GM18907 (cell line): ENCODE measurements at regions not wholly inside any gene's neighbourhood (a gene's known extent, or its start where the extent isn't known, plus 50 kb on each side); places are given as distances from the start of the nearest gene placed in this dataset.

Experiments used
- ATAC-seq: cut with Tn5 transposase; IDR thresholded peaks from one replicate; pipeline ENCODE4 v1.9.1; 2021; ENCODE audit warnings: mild to moderate bottlenecking, moderate library complexity; ENCODE audit not compliant: unreplicated experiment

DNA sequence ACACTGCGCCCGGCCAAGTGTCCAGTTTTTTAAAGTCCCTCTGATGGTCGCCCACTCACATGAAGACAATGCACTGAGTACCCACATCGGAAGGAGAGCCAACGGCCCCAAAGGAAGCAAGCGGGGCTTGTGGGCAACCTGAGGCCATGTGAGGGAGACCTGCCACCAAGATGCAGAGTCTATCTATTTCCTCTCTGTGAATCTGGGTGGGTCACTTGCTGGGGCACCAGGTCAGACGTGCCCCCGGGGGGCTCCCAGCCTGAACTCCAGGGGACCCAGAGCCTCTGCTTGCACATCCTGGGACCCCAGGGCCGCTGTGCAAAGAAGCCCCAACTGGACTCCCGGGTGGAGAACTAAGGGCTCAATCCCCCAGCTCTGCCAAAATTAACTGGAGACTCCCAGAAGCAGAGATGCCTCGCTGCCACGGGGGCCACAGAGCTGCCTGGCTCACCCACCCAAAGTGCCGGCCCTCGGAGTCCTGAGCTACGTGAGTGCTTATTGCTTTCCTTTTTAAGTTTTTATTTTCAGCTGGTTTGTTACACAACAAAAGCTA lies 106.4 kb downstream of the BRD1 start:
- ATAC-seq, result no peak

DNA sequence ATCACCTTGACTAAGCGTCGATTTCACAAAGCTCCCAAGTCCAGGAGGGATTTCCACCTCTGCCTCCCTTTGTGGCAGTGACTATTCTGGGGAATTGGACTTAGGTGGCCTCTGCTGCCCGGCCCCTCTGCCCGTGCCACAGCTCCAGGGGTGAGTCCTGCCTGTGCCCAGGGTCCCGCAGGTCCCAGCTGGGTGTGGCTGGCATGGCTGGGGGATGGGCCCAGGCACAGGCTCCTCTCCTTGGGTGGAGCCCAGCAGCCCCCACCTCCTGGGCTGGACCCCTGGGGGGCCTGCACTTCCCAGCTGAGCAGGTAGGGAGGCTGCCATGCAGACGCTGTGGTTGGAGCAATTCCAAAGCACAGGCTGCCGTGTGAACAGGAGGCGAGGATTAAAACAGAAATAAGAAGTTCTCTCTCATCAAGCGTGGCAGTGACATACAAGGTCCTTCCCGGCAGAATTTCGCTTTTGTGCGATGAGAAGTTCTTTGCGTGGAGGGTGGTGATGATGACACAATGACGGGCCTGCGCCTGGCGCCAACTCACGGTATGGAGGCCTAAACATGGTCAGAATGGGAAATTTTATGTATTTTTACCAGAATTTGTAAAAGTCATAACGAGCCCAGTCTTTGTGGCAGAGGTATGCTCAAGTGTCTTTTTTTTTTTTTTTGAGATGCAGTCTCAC lies 107.3 kb downstream of the BRD1 start:
- no peak for ATAC-seq

DNA sequence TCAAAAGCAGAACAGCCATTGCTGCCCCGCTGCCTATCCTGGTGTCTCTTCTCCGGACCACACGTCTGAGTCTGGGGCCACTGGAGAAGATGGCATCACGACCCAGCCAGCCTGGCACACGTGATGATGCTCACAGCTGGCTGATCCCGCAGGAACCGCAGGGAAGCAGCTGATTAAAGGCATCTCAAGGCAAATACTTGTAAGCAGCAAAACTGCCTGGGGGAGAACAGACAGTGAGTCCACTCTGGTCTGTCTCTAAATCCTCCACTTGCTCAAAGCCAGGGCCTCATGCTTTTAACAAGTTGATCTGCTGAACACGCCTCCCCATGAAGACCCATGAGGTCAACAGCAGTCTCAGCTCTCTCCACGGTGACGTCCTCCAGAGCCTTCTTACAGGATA lies 108.6 kb downstream of the BRD1 start:
- ATAC-seq, result no peak

DNA sequence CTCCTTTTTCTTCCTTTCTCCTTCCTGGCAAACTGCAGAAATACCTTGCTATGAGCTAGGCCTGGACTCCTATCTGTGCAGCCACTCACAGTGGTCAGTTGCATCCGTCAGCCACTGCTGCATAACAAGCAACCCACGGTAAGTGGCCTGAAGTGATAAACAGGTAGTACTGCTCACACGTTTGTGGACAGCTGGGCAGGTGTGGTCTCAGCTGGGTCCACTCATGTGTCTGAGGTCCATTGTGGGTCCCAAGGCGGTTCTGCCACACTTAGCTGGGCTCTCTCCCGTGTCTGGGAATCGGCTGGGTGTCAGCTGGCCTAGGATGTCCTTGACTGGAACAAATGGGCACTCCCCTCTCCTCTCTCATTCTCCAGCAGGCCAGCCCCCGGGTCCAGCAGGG lies 109.3 kb downstream of the BRD1 start:
- no peak for ATAC-seq

DNA sequence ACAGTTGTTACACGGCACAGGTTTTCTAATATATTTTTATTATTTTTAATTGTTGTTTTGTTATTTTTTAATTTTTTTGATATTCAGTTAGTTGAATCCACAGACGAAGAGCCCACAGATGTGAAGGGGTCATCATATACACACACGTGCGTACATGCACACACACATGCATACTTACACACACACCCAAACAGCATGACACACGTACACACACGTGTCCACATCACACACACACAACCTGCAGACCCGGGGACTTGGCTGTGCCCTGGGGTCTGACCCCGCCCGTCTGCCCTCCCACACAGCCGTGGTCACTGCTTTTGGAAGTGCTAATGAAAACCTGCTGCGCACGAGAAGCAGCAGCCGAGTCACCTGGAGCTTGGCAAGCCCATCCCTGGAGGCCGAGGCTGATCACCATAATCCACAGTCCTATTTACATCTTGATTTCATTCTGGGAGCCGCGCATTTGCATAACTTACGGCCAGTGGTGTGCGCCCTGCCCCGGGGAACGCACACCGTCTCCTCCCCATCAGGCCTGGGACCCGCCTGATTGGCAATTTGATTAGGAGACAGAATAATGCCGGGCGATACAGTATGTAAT lies 110.3 kb downstream of the BRD1 start:
- no peak for ATAC-seq

DNA sequence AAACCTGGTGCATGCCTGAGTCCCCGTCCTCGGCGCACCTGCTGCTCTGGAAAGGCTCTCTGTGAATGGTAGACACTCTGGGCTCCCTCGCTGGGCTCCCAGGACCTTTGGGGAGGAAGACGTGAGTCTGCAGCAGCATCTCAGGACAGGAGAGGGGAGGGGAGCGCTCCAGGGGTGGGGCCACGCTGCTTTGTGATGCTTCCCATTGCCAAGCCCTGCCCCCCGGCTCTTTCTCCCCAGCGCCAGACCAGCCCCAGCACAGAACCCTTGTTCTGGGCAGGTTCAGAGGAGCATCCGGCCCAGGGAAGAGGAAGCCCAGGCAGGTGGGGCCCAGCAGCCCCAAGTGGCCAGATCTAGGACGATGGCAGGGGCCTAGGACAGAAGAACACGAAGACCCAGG lies 111.2 kb downstream of the BRD1 start:
- no peak for ATAC-seq

DNA sequence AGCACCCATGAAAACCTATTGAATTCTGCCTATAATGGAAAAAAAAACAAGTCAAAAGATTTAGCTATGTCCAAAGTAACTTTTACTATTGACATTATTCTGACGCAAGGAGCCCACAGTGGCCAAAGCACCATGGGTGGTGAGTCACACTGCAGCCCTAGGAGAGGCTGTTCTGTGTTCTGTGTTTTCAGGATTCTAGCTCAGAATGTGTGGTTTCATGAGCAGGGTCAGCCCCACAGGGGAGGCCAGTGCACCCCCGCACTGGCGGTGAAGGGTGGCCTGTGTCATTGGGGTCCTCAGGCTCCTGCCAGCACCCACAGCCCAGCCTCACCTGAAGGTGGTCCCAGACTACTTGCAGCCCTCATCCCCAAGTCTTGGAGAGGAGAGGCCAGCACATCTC lies 112.2 kb downstream of the BRD1 start:
- no peak for ATAC-seq

DNA sequence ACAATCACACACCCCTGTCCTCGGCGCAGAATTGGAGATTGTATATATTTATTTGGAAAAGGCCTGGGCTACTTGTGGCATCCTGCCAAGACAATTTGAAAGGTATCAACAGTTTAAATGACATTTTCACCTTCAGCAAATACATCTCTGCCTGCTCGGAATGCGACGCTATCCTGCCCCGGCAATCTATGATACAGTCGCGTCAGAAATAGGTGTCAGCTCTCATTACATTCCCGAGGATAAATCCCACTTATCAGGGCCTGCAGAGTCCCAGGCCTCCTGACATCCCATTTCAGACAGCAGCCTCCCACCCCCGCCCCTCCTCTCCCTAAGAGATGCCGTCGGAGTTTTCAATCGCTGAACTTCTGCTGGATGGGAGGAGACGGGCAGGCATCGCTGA lies 114.7 kb downstream of the BRD1 start:
- no peak for ATAC-seq

DNA sequence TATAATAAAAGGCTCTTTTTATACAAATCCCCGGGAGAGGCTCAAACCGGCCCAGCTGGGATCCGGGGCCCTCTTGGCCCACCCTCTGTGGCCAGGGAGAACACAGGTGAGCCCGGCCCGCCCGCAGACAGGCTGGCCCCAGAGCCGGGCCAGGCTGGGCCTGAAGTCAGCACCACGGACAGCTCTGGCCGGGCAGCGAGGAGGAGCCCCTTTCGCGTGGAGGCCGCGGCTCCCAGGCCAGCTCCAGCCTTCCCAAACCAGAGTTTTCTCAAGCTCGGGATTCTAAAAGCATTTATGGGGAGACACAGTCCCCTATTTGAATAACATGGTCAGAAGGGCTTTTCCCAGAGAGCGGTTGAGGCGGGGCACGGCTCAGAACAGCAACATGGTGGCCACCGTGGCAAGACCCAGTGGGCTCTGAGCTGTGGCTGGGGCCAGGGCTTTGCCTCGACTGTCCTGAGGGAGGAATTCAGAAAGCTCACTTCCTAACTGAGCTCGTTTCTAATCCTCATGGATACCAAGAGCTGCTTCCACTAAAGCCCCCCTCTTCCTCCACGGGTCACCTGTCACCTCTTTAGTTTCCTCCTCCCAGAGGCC lies 115.4 kb downstream of the BRD1 start:
- ATAC-seq, result no peak

DNA sequence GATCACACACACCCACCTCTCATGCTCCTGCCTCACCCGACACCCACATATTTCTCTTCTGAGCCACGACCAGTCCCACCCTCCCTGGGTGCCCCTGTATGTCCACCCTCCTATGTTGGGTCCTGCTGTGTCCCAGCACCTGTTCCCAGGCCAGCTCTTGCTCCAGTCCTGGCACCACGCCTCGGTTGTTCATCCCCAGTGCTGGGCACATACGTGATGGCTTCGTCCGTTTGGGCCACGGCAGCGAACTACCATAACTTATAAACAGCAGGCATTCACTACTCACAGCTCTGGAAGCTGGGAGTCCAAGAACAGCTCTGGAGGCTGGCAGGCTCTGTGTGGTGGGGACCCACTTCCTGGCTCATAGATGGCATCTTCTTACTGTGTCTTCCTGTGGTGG lies 116.9 kb downstream of the BRD1 start:
- no peak for ATAC-seq

DNA sequence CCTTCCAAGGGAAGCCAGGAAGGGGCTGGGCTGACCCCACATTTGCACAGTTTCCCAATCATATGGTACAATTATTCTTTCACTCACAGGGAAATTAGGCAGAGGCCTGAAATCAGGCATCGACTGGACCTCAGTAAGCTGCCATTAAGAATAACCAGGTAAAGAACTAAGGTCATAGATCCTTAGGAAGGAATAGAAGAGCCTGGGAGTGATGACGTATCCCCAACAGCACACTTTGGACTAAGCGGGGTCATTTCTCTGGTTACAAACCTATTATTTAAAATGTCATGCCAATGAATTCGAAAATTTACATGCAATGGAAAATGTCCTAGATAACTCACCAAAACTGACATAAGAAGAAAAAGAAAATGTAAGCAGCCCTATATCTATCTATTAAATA lies 118.2 kb downstream of the BRD1 start:
- no peak for ATAC-seq

DNA sequence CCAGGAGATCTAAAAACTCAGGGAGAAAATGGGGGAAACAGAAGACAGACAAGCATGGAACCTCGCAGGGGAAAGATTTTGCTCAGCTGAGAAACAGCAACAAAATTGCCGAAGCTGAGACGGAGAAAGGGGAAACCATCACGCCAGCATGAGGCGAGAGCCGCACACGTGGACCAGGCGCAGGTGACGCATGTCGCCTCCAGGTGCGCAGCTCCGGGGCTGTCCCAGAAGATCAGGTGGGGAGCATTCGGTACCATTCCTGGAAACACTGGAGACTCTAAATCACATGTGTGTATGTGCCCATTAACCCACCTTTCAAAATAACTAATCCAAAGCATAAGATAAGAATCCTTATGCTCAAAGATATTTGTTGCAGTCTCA lies 121.7 kb downstream of the BRD1 start:
- ATAC-seq, result no peak

DNA sequence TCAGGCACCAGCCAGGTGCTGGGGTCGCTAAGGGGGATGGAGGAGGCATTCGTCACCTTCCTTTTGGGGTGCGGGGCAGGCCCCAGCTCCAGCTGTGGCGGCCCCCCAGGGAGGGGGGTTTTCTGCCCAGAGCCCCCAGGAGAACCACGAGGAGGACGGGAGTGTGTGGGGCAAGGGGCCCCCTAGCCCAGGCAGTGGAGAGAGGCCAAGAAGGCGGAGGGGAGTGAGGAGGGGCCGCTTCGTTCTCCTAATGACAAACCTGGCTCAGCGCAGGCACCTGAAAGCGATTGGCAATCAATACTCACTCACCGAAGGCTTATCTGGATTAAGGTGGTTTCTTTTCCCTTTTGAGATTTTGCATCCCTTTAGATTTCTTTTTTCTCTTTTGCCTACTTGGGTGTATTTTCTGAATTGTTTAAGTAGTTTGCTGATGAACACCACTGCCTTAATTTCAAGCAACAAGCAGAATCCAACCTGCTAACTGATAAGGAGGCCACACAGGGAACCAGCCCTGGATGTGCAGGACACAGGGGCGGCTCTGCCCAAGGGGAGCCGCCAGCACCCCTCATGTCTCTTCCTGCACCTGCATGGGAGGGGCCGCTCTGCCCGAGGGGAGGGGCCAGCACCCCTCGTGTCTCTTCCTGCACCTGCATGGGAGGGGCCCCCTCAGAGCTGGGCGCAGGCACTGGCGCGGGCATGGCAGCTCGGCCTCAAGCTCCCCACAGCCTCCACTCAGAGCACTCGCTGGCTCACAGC lies 122.3 kb downstream of the BRD1 start:
- no peak for ATAC-seq

DNA sequence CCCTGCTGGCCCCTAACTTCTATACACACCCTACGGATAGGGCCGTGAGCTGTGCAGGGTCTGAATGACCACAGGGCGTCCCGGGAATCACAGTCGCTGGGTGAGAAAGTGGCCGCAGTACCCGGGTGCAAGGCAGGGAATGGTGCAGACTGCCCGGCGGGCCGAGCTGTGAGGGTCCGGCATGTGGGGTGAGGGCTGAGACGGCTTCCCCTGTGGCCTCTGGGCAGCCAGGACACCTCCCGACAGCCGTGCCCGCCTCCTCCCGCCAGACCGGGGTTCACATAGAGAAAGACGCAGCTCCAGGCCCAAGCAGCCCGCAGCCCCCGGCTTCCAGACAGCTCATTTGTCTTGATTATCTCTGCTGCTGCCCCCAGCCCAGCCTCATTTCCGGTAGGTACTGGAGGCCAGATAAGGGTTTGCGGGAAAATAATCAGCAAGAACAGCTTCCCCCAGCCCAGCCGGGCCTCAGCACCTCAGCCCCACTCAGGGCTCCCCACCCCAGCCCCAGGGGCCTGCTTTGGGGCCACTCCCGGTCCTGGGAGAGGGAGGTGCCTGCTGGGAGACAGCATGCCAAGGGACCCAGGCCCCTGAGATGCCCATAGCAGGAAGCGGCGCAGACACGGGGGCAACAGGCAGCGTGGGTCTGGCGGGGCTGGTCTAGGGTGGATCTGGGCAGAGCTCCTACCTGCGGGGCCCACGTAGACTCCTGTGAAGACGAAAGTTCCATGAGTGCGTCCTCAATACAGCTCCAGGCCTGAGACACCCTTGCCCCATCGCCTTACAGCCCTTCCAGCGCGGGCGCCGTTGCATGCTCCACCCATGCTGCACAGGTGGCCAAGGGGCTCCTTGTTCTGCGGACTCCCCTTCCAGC lies 123.1 kb downstream of the BRD1 start:
- no peak for ATAC-seq

DNA sequence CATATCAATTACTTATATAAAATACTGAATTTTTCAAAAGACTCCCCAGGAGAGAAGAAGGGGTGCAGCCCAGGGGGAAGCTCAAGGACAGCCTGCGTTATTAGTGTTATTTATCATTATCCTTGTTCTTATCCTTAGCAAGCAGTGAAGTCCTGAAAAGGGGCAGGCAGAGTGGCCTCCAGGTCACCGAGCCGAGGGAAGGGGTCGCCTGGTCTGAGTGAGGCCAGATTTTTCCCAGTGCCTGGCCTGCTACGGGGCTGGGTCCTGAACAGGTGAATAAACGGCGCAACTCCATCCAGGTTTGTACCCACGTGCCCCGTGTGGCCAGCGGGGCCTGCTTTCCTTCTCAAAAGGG lies 123.7 kb downstream of the BRD1 start:
- no peak for ATAC-seq

DNA sequence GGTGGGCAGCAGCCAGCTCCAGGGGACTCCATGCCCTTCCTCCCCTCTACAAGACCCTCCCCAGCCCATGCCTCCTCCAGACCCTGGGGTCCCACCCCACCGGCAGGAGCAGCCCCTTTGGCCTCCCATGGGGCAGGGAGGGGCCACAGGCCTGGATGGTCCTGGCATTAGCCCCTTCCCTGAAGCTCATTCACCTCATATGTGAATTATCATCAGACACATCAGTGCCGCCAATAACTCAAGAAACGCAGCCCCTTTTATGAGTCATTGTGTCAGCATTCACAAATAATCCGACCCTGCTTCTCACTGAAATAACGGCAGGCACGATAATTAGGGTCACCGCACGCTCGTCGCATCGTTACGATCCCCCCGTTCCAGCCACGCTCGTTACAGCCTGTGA lies 124.2 kb downstream of the BRD1 start:
- no peak for ATAC-seq

DNA sequence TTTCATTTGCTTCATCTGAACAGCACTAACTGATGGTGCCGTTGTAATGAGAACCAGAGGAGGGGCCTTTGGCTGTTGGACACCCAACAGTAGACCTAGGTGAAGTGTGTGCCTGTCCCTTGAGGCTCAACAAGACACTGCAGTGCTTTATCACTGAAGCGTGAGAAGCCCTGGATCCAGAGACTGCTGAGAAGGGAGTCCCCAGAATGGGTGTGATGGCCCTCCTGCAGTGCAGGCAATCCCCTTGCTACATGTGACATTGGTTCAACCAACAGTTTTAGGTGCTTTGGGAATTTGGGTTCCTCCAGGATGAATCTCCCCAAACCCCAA lies 125.6 kb downstream of the BRD1 start:
- no peak for ATAC-seq

DNA sequence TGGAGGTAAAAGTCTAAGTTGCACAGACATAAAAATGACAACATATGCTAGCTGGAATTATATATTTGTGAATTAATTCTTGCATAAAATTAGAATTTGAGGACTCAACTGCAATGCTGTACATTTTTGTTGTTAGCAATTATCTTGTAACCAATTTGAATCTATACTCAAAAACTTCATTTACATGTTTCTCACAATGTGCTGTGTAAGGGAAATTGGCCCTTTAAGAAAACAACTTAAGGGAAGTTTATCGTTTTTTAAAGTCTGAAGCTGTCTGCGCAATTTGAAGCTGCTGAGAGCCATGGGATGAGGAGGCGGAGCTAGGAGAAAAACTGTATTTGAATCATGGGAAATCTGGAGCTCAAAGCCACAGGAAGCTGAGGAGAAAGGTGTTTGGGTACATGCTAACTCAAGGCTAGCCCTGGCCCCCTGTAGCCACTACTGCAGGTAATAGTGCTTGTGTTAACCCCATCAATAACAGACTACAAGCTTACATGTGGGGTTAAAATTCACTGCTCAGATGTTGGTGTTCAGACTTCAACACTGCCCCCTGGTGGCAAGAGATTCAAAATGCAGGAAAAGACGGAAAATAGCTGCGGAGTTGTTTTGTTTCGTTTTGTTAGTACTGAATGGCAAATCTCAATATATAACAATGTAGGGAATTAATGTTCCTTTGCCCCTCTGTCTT lies 126.1 kb downstream of the BRD1 start:
- ATAC-seq, result no peak

DNA sequence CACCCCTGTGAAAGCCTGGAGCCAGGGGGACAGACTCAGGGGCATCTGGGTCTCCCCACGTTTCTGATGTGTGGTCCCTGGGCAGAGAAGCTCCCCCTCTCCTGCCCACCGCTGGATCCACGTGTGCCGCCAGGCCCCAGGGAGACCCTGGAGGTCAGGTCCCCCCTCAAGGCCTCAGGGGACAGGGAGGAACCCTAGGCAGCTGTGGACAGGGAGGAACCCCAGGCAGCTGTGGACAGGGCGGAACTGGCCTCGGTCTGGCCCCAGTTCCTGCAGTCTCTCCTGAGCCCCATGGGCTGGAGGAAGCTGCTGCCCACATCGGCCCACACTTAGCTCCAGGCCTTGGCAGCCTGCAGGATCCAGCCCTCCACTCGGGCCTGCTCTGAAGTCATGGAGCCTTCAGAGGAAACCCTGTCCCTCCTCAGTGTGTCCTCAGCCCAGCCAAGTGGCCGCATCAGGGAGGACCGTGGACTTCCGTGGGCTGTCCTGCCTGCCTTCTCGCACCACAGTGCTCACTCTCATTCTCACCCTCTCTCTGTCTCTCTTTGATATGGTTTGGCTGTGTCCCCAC lies 127.7 kb downstream of the BRD1 start:
- no peak for ATAC-seq

DNA sequence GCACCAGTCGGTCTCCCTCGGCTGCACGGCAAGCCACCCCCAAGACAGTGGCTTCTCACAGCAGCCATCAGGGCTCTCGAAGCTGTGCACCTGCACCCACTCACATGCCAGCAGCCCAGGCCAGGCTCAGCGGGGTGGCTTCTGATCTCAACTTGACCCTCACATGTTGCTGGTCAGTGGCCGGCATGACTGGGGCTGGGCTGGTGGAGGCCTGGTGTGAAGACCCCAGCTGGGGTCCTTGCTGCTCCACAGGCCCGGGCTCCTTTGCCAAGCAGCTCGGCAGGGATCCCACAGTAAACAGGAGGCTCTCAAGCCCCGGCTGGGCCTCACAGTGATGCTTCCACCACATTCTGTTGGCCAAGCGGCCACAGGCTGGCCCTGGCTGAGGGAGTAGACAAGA lies 128.2 kb downstream of the BRD1 start:
- no peak for ATAC-seq
